Activated CD4-positive, alpha-beta T cell treated with anti-CD3 and anti-CD28 coated beads, Interleukin-2, amount 10 ng/mL, durations not matched to agents 7 days and 5 days (primary cell): ENCODE measurements at regions not wholly inside any gene's neighbourhood (a gene's known extent, or its start where the extent isn't known, plus 50 kb on each side); places are given as distances from the start of the nearest gene placed in this dataset.

Experiments used
- CTCF ChIA-PET: fragments of 350-600 bp; sonication (Branson Sonifier 250); formaldehyde crosslinking; loops from one replicate; lab custom pipeline; 2021; ENCODE audit warnings: antibody characterized with exemption; lab: Charles Lee
- POLR2A ChIA-PET: fragments of 350-600 bp; sonication (Branson Sonifier 250); formaldehyde crosslinking; loops from one replicate; lab custom pipeline; 2021; ENCODE audit warnings: antibody characterized with exemption; lab: Charles Lee
- DNase-seq: peaks from one replicate; pipeline ENCODE4 v3.0.0-alpha.2; 2020
- H3K27ac Mint-ChIP-seq: one replicate; pipeline ENCODE4 v1.8.0; 2021; ENCODE audit warnings: mild to moderate bottlenecking, moderate library complexity, mixed read lengths
- H3K27me3 Mint-ChIP-seq: one replicate; pipeline ENCODE4 v1.8.0; 2021; ENCODE audit warnings: mixed read lengths
- H3K36me3 Mint-ChIP-seq: one replicate; pipeline ENCODE4 v1.8.0; 2021; ENCODE audit warnings: low read depth, mixed read lengths
- H3K4me1 Mint-ChIP-seq: one replicate; pipeline ENCODE4 v1.8.0; 2021; ENCODE audit warnings: mixed read lengths
- H3K4me3 Mint-ChIP-seq: one replicate; pipeline ENCODE4 v1.8.0; 2021; ENCODE audit warnings: mild to moderate bottlenecking, moderate library complexity, mixed read lengths
- H3K9me3 Mint-ChIP-seq: one replicate; pipeline ENCODE4 v1.8.0; 2021; ENCODE audit warnings: mixed read lengths

DNA sequence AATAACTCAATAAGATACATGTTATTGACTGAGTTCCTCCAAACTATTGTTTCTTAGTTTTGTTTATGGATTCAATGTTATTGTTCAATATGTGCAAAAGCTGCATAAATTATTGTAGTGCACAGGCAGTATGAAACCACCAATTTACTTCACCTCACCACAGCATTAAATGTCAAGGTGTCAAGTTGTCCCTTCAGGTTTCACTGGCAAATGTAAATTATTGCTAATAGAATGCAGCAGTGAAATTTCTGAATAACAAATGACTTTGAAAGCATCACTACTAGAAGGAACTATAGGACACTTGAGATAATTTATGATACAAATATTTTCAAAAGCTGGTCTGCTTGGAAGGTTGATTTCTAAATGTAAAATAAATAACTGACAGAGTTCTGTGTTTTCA is 116.4 kb upstream of the PTPRD start:
- Mint-ChIP-seq H3K4me1 (no peaks in the 10 kb centered on the region), H3K27me3 (no peaks in the 10 kb centered on the region), H3K4me3 (no peak overlapping the region), H3K27ac (no peak overlapping the region), H3K36me3 (no peaks in the 10 kb centered on the region), H3K9me3 (peaks cover 4% of the 10 kb centered on the region)
- ChIA-PET POLR2A (no interaction called here), CTCF (no interaction called here)
- no peak for DNase-seq

DNA sequence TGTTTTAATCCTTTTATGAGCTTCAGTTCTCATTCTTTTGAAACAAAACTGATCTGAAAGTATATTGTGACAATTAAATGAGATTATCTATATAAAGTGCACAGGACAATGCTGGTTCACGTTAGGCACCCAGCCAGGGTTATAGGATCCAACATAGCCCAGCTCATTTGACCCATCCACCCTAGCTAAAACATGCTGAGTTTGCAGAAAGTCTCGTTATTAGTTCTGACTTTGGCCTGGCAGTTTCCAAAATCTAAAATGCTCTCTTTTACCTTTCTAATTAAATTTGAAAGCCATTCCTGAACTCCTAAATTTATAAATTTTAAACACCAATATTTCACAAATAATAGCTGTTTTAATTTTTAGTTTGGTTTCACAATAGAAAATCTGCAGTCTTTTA is 131.9 kb upstream of the PTPRD start:
- ChIA-PET CTCF (interaction anchor here (2.1 kb wide), 1 partner anchor 8 kb away, joined by 5 read pairs; no protein-coding TSS in a partner anchor), POLR2A (no interaction called here)
- Mint-ChIP-seq H3K9me3 (peaks cover 16% of the 10 kb centered on the region), H3K27ac (no peak overlapping the region), H3K4me3 (no peak overlapping the region), H3K27me3 (no peaks in the 10 kb centered on the region), H3K4me1 (no peaks in the 10 kb centered on the region), H3K36me3 (no peaks in the 10 kb centered on the region)
- DNase-seq: no peak

DNA sequence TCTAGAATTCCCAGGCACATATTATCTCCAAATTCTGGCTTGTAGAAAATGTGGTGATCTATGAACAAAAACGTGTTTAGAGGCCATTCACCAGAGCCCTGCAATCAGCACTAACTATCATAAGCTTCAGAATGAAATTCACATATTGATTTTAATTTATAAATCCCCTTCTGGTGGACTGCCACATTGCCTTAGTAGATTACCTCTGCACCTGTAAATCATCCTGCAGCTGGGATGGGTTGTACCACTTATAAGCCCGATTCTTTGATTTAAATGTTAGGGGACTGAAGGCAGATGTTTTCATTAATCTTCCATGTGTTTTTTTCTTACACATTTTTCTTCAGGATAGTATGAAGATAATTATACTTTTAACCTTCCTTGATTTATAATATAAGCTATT is 140.7 kb upstream of the PTPRD start:
- no peaks in the 10 kb centered on the region for H3K27me3 Mint-ChIP-seq
- DNase-seq: no peak
- H3K27ac Mint-ChIP-seq: no peak overlapping the region
- ChIA-PET CTCF (no interaction called here), POLR2A (no interaction called here)
- H3K4me3 Mint-ChIP-seq: no peak overlapping the region
- H3K9me3 Mint-ChIP-seq: peaks cover 8% of the 10 kb centered on the region
- no peaks in the 10 kb centered on the region for H3K4me1 Mint-ChIP-seq
- no peaks in the 10 kb centered on the region for H3K36me3 Mint-ChIP-seq

DNA sequence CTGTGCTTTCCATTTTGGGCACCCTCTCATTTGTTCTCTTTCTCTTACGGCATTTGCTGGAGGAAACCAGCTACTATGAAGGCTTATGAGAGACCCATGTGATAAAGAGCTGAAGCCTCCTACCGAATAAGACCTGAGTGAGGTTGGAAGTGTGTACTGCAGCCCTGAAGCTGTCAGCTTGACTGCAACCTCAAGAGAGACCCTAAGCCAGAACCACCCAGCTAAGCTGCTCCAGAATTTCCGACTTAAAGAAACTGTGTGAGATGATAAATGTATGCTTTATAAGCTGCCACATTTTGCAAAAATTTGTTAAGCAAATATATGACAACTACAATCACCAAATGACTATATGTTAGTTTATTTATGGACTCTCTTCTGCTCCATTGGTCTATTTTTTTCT is 151.7 kb upstream of the PTPRD start:
- Mint-ChIP-seq H3K36me3 (no peaks in the 10 kb centered on the region), H3K9me3 (peaks cover 9% of the 10 kb centered on the region), H3K27me3 (no peaks in the 10 kb centered on the region)

DNA sequence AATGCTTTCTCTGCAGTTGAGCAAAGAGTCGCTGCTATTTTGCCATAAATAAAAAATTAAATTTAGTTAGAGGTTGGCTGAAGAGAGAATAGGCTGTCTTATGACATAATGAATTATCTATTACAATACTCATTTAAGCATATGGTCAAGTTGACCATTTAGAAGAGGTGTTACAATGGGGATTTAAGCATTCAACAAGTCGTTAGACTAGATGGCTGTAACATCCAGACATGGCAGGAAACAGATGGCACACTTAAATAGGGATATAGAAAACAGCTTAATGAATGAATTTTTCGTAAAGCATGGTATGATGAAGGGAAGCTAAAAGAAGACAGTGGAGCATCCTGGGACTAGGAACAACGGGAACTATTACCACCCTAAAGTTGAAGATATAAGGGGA is 160.3 kb upstream of the PTPRD start:
- CTCF ChIA-PET: no interaction called here
- peaks cover 17% of the 10 kb centered on the region for H3K9me3 Mint-ChIP-seq
- POLR2A ChIA-PET: no interaction called here
- no peaks in the 10 kb centered on the region for H3K27me3 Mint-ChIP-seq
- no peaks in the 10 kb centered on the region for H3K36me3 Mint-ChIP-seq
- no peak overlapping the region for H3K27ac Mint-ChIP-seq
- no peak for DNase-seq
- H3K4me1 Mint-ChIP-seq: no peaks in the 10 kb centered on the region
- no peak overlapping the region for H3K4me3 Mint-ChIP-seq

More for the DNA sequence above, 151.7 kb upstream of the PTPRD start:
- CTCF ChIA-PET: no interaction called here
- POLR2A ChIA-PET: no interaction called here
- no peak for DNase-seq
- H3K4me1 Mint-ChIP-seq: no peaks in the 10 kb centered on the region
- H3K27ac Mint-ChIP-seq: no peak overlapping the region
- H3K4me3 Mint-ChIP-seq: no peak overlapping the region

- Mint-ChIP-seq H3K27ac (no peak overlapping the region), H3K9me3 (peaks cover 17% of the 10 kb centered on the region), H3K4me1 (no peaks in the 10 kb centered on the region), H3K4me3 (no peak overlapping the region), H3K36me3 (no peaks in the 10 kb centered on the region), H3K27me3 (no peaks in the 10 kb centered on the region)
- CTCF ChIA-PET: no interaction called here
- POLR2A ChIA-PET: no interaction called here
- DNase-seq: no peak
Observed at GRCh38 chr9:10774051-10774450, 161.2 kb upstream of the PTPRD start.

DNA sequence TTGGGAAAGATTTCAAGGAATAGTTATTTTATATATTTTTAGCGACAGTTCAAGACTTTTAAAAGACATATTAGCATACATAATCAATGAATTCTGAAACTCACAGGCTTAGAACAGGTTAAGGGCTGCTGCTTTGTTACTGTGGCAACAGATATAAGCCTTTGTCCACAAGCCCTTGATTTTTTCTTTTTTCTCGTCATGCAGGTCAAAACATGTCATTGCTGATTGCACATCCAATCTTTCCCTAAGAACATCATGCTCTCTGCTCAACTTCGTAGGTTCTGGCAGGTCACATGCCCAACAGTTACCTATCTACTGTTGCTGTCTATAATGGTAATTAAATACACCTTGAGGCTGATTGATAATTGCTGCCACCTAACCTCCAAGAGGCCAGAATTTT is 172.5 kb upstream of the PTPRD start:
- no peaks in the 10 kb centered on the region for H3K27me3 Mint-ChIP-seq

DNA sequence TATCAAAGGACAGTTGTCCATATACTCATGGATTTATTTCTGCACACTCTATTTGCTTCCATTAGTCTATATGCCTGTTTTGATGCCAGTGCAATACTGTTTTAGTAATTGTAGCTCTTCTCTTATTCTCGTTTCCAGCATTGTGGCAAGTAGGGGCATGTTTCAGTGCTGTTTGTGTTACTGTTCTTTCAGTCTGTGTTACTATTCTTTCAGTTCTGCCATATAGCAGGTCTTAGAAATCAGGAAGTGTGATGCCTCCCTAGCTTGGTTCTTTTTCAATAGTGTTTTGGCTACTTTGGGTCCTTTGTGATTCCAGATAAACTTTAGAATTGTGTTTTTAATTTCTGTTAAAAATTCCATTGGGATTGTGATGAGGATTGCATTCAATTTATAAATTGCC is 180.5 kb upstream of the PTPRD start:
- ChIA-PET CTCF (no interaction called here), POLR2A (no interaction called here)
- H3K27ac Mint-ChIP-seq: no peak overlapping the region
- no peaks in the 10 kb centered on the region for H3K4me1 Mint-ChIP-seq
- no peaks in the 10 kb centered on the region for H3K36me3 Mint-ChIP-seq
- DNase-seq: no peak
- no peaks in the 10 kb centered on the region for H3K27me3 Mint-ChIP-seq
- H3K4me3 Mint-ChIP-seq: no peak overlapping the region
- peaks cover 6% of the 10 kb centered on the region for H3K9me3 Mint-ChIP-seq

More for the DNA sequence above, 172.5 kb upstream of the PTPRD start:
- H3K4me1 Mint-ChIP-seq: no peaks in the 10 kb centered on the region
- no peaks in the 10 kb centered on the region for H3K36me3 Mint-ChIP-seq
- ChIA-PET CTCF (no interaction called here), POLR2A (no interaction called here)
- no peak overlapping the region for H3K27ac Mint-ChIP-seq
- H3K4me3 Mint-ChIP-seq: no peak overlapping the region
- no peak for DNase-seq
- peaks cover 15% of the 10 kb centered on the region for H3K9me3 Mint-ChIP-seq

- CTCF ChIA-PET: no interaction called here
- Mint-ChIP-seq H3K4me3 (no peak overlapping the region), H3K27ac (no peak overlapping the region), H3K36me3 (no peaks in the 10 kb centered on the region), H3K9me3 (no peaks in the 10 kb centered on the region), H3K4me1 (no peaks in the 10 kb centered on the region), H3K27me3 (no peaks in the 10 kb centered on the region)
- POLR2A ChIA-PET: no interaction called here
- no peak for DNase-seq
Observed at GRCh38 chr9:10804486-10804885, 191.7 kb upstream of the PTPRD start.

DNA sequence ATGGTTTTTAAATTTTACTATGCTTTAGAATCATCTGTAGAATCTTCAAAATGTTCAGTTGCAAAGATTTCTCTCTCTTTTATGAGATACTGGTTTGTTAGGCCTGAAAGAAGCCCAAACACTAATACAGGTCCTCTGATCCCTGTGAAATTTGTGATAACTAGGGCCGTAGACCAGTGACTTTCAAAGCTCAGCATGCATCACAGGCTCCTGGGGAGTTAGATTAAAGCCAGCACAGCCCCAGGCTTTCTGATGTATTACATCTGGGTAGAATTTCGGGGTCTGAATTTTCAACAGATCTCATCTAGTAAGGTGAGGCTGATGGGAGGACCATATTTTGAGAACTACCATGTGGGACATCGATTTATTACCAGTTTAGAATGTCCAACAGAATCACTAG is 194.1 kb upstream of the PTPRD start:
- no peak for DNase-seq
- Mint-ChIP-seq H3K27ac (no peak overlapping the region), H3K4me3 (no peak overlapping the region), H3K27me3 (no peaks in the 10 kb centered on the region), H3K36me3 (no peaks in the 10 kb centered on the region), H3K4me1 (no peaks in the 10 kb centered on the region), H3K9me3 (peaks cover 2% of the 10 kb centered on the region)
- POLR2A ChIA-PET: no interaction called here
- CTCF ChIA-PET: interaction anchor here (0.6 kb wide), 1 partner anchor 601 kb away, joined by 3 read pairs; no protein-coding TSS in a partner anchor

DNA sequence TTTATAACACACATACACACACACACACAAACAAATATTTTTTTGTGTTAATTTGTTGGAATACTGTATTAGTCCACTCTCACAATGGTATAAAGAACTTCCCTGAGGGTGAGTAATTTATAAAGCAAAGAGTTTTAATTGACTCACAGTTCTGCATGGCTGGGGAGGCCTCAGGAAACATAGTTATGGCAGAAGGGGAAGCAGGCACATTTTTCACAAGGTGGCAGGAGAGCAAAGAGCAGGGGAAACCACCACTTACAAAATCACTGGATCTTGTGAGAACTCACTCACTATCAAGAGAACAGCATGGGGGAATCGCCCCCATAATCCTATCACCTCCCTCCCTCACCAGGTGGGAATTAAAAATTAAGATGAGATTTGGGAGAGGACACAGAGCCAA is 205.4 kb upstream of the PTPRD start:
- no peaks in the 10 kb centered on the region for H3K27me3 Mint-ChIP-seq

GRCh38 chr9:10835791-10836463 is 223.1 kb upstream of the PTPRD start:
- no peak for DNase-seq
- CTCF ChIA-PET: no interaction called here

More for the DNA sequence above, 205.4 kb upstream of the PTPRD start:
- Mint-ChIP-seq H3K4me3 (no peak overlapping the region), H3K9me3 (peaks cover 18% of the 10 kb centered on the region), H3K36me3 (no peaks in the 10 kb centered on the region), H3K4me1 (no peaks in the 10 kb centered on the region), H3K27ac (no peak overlapping the region)
- ChIA-PET POLR2A (no interaction called here), CTCF (no interaction called here)
- no peak for DNase-seq

GRCh38 chr9:10843151-10843550 is 230.3 kb upstream of the PTPRD start:
- ChIA-PET POLR2A (no interaction called here), CTCF (no interaction called here)
- H3K27me3 Mint-ChIP-seq: no peaks in the 10 kb centered on the region
- H3K4me3 Mint-ChIP-seq: no peak overlapping the region
- peaks cover under 1% of the 10 kb centered on the region for H3K9me3 Mint-ChIP-seq
- H3K27ac Mint-ChIP-seq: no peak overlapping the region
- H3K36me3 Mint-ChIP-seq: no peaks in the 10 kb centered on the region
- H3K4me1 Mint-ChIP-seq: no peaks in the 10 kb centered on the region
- DNase-seq: no peak

More at GRCh38 chr9:10835791-10836463, 223.1 kb upstream of the PTPRD start:
- Mint-ChIP-seq H3K4me3 (no peak overlapping the region), H3K9me3 (peaks cover 5% of the 10 kb centered on the region), H3K4me1 (no peaks in the 10 kb centered on the region), H3K27ac (no peak overlapping the region), H3K27me3 (no peaks in the 10 kb centered on the region), H3K36me3 (no peaks in the 10 kb centered on the region)
- POLR2A ChIA-PET: no interaction called here

DNA sequence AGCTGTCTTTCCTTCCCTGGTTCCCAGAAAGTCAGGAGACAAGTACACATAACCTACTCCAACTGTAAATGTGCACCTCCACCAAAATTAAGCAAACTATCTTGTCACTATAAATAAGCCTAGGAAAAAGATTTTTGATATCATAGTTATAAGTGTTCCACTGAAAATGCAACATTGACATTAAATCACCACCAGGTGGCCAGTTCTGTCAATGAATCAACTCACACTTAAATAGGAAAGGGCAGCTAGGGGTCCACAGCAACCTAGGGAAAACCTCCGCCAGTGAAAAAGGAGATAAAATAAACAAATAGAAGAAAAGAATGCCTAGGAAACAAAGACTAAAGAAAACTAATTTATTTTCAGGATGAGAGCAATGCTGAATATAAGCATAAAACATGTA is 243.0 kb upstream of the PTPRD start:
- H3K27me3 Mint-ChIP-seq: no peaks in the 10 kb centered on the region
- no peak overlapping the region for H3K27ac Mint-ChIP-seq
- no peaks in the 10 kb centered on the region for H3K4me1 Mint-ChIP-seq
- DNase-seq: no peak
- POLR2A ChIA-PET: no interaction called here
- H3K4me3 Mint-ChIP-seq: no peak overlapping the region
- no peaks in the 10 kb centered on the region for H3K36me3 Mint-ChIP-seq
- H3K9me3 Mint-ChIP-seq: peaks cover 15% of the 10 kb centered on the region
- CTCF ChIA-PET: interaction anchor here (0.9 kb wide), 1 partner anchor 24 kb away, joined by 3 read pairs; no protein-coding TSS in a partner anchor
